Thoracic aorta (tissue), 2 donors: ENCODE measurements at regions not wholly inside any gene's neighbourhood (a gene's known extent, or its start where the extent isn't known, plus 50 kb on each side); places are given as distances from the start of the nearest gene placed in this dataset.

Experiments used
- ATAC-seq: fragments of 150-250 bp; one replicate; pipeline ENCODE4 v1.8.0; 2017; ENCODE audit warnings: low read depth; ENCODE audit not compliant: insufficient number of reproducible peaks, low FRiP score
- DNase-seq: peaks from one replicate; pipeline ENCODE4 v3.0.0-alpha.2; 2020; ENCODE audit warnings: low spot score
- H3K27ac ChIP-seq, 2 donors: fragments of 200-600 bp; sonication (generic); 1 replicate in 1 of 2; 2 replicates in 1 of 2; pipeline ENCODE4 v1.5.1; 2016; ENCODE audit warnings: mild to moderate bottlenecking in 2 of 2, moderate library complexity in 2 of 2
- H3K27me3 ChIP-seq: fragments of 200-600 bp; sonication (generic); replicated peaks from 2 replicates; pipeline ENCODE4 v1.6.0; 2016; ENCODE audit warnings: mild to moderate bottlenecking; ENCODE audit not compliant: insufficient read depth
- H3K36me3 ChIP-seq: fragments of 200-600 bp; sonication (generic); one replicate; pipeline ENCODE4 v1.5.1; 2016
- H3K4me1 ChIP-seq, 2 donors: fragments of 200-600 bp; sonication (generic); 1 replicate in 1 of 2; 2 replicates in 1 of 2; pipeline versions ENCODE4 v1.5.1 to v1.6.0; 2016; ENCODE audit warnings: low read depth in 2 of 2, mild to moderate bottlenecking in 1 of 2; ENCODE audit not compliant: control insufficient read depth in 1 of 2
- H3K4me3 ChIP-seq: fragments of 200-600 bp; sonication (generic); 2 replicates; pipeline ENCODE4 v1.5.1; 2016; ENCODE audit warnings: mild to moderate bottlenecking
- H3K9me3 ChIP-seq: fragments of 200-600 bp; sonication (generic); 2 replicates; pipeline ENCODE4 v1.5.1; 2016
- CTCF ChIP-seq: fragments of 200-600 bp; sonication (generic); IDR thresholded peaks from one replicate; pipeline ENCODE4 v1.5.1; 2019; ENCODE audit warnings: antibody characterized with exemption

GRCh38 chr14:22084393-22085281, 411.0 kb upstream of the OR4E1 start:
- no peak overlapping the region for H3K27ac ChIP-seq
- no peak overlapping the region for H3K4me3 ChIP-seq
- ATAC-seq (no peak), DNase-seq (no peak)
- no peaks in the 10 kb centered on the region for H3K36me3 ChIP-seq
- no peaks in the 10 kb centered on the region for H3K9me3 ChIP-seq
- TF ChIP-seq CTCF, result peak; percentile 48
- H3K27me3 ChIP-seq, result no peaks in the 10 kb centered on the region
- H3K4me1 ChIP-seq, result no peaks in the 10 kb centered on the region

DNA sequence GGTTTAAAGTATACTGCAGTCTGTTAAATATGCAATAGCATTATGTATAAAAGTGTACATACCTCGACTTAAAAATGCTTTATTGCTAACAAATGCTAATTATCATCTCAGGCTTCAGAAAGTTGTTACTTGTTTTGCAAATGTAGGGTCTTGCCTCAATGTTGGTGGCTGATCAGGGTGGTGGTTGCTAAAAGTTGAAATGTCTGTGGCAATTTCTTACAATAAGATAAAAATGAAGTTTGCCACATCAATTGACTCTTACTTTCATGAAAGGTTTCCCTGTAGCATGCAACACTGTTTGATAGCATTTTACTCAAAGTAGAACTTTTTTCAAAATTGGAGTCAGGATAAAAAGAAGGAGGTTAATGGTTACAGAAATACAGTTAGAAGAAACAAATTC, 407.7 kb upstream of the OR4E1 start:
- H3K4me1 ChIP-seq, result no peaks in the 10 kb centered on the region
- ATAC-seq (no peak), DNase-seq (no peak)
- H3K27ac ChIP-seq, result no peak overlapping the region
- TF ChIP-seq CTCF, result no peak
- no peaks in the 10 kb centered on the region for H3K9me3 ChIP-seq
- H3K36me3 ChIP-seq, result no peaks in the 10 kb centered on the region
- H3K27me3 ChIP-seq, result no peaks in the 10 kb centered on the region
- H3K4me3 ChIP-seq, result no peak overlapping the region

GRCh38 chr14:22079766-22080165, 406.1 kb upstream of the OR4E1 start:
- no peaks in the 10 kb centered on the region for H3K9me3 ChIP-seq
- H3K4me1 ChIP-seq, result no peaks in the 10 kb centered on the region
- no peak overlapping the region for H3K4me3 ChIP-seq
- no peak overlapping the region for H3K27ac ChIP-seq
- H3K27me3 ChIP-seq, result no peaks in the 10 kb centered on the region
- ATAC-seq (no peak), DNase-seq (no peak)
- TF ChIP-seq CTCF, result no peak
- no peaks in the 10 kb centered on the region for H3K36me3 ChIP-seq

DNA sequence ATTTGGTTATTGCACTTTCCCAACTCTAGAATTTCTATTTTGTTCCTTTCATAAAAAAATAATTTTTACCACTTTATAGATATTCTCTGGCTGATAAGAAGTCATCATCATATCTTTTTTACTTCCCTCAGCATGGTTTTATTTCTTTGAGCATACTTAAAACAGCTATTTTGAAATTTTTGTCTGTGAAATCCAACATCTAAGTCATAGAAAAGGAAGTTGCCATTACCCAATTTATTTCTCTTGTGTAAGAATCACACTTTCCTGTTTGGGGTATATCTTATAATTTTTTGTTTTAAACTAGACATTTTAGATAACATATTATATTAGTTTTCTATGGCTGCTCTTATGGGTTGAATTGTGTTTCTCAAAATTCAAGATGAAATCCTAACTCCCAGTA, 400.2 kb upstream of the OR4E1 start:
- no peak for TF ChIP-seq CTCF
- Histone ChIP-seq H3K27ac (no peak overlapping the region), H3K27me3 (no peaks in the 10 kb centered on the region), H3K36me3 (no peaks in the 10 kb centered on the region), H3K4me1 (no peaks in the 10 kb centered on the region), H3K9me3 (no peaks in the 10 kb centered on the region), H3K4me3 (no peak overlapping the region)
- ATAC-seq (no peak), DNase-seq (no peak)

GRCh38 chr14:22071006-22071405, 397.4 kb upstream of the OR4E1 start:
- Histone ChIP-seq H3K4me1 (no peaks in the 10 kb centered on the region), H3K4me3 (no peak overlapping the region), H3K27ac (no peak overlapping the region), H3K9me3 (no peaks in the 10 kb centered on the region), H3K27me3 (no peaks in the 10 kb centered on the region), H3K36me3 (no peaks in the 10 kb centered on the region)
- TF ChIP-seq CTCF, result no peak
- DNase-seq (no peak), ATAC-seq (no peak)
